GM21786 (cell line): ENCODE measurements at regions not wholly inside any gene's neighbourhood (a gene's known extent, or its start where the extent isn't known, plus 50 kb on each side); places are given as distances from the start of the nearest gene placed in this dataset.
"Not testable (repeated sequence)": the region's sequence is repeated elsewhere in the genome, so short reads cannot be mapped to it uniquely, and the experiment has no call there.

Experiments used
- ATAC-seq: cut with Tn5 transposase; IDR thresholded peaks from one replicate; pipeline ENCODE4 v1.9.1; 2021; ENCODE audit not compliant: unreplicated experiment

GRCh38 chrX:22758807-22759481, 240.8 kb upstream of the DDX53 start:
- peak; percentile 87 for ATAC-seq

- no peak for ATAC-seq
Measured at GRCh38 chrX:22760513-22761057, 239.2 kb upstream of the DDX53 start.

DNA sequence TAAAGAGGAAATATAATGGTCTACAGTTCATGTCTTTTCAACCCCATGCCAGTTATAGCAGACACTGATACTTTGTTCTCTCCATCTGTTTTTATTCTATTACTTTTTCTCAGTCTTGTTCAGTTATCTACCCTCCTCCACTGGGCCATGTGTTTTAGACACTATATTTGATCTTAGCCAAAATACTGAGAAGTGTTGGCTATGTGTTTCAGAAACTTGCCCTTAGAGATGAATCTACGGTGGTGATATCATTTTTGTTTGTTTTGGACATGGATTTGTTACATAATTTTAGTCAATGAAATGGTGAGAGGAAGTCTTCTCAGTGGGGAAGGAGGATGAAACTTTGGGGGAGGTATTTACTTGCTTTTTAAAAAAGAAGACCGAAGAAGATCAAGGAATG, 211.5 kb upstream of the DDX53 start:
- no peak for ATAC-seq

DNA sequence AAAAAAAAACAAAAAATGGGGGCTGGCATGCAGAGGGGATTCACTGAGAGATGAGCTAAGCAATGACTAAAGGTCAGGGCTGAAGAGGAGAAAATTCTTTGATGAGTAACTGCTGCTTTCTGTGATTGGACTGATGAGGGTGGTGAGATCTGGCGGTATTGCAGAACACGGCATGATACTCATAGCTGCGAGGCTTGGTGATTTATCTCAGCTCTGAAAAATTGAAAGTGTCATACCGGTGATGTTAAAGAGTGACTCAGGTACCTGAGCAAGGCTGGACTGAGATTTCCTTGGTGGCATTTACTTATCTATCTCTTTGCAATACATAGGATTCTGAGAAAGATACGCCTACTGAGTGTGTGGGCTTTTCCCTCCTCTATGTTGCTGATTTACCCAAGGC, 204.1 kb upstream of the DDX53 start:
- ATAC-seq: no peak

DNA sequence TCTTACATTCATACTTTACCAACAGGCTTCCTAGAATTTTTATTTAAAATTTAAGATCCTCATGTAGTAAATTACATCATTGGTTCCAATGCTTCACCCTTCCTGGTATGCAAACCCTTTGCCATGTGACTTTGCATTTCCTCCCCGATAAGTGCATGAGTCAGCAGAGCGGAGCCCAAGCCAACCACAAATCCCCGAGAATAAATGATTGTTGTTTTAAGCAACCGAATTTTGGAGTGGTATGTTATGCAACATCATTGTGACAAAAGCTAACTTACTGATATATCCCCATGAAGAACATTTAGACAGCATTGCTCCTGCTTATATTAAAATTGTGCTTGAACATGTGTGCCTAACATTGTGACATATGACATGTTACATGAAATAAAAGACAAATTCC, 199.4 kb upstream of the DDX53 start:
- no peak for ATAC-seq

DNA sequence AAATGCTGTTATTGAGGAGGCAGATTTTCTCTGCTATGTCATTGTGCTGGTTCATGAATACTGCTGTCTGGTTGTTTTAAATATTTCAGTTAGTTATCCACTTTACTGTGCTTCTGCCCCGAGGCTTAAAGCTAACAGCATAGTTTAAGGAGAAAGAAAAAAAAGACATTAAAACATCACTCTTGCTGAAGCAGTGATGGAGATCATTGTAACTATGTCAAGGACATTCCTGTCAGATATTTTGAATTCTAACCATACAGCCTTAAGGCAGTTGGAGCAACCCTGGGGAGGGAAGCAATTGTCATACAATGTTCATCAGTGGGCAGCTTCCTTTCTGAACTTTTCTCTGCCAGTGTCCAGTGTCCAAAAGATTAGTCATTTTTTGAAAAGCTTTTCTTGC, 199.0 kb upstream of the DDX53 start:
- ATAC-seq: no peak

DNA sequence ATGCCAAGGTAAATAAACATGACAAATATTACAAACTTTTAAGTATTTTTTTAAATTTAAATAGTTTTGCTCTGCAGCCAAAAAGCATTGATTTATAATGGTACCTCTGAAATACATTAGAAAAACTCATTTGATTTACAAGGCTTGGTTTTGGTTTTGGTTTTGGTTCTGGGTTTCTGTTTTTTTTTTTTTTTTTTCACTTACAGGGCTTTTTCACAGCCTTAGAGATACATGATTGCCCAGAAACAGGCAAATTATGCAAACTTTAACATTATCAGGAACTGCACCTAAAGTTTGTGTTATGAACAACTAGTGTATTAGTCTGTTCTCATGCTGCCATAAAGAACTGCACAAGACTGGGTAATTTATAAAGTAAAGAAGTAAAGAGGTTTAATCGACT, 196.4 kb upstream of the DDX53 start:
- peak; percentile 46 for ATAC-seq

DNA sequence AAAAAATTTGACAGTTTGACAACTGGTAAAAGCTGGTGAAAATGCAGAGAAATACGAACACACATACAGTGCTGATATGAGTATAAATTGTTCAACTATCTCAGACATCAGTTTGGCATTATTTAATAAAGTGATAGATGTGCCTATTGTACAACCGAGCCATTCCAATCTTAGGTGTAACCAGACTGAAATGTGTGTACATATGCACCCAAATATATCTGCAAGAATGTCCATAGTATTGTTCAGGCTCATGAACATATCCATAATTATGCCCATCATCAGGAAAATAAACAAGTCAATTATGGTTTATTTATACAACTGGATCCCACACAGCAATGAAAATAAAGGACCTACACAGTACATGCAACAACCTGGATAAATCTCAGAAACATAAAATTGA, 188.9 kb upstream of the DDX53 start:
- ATAC-seq: no peak

DNA sequence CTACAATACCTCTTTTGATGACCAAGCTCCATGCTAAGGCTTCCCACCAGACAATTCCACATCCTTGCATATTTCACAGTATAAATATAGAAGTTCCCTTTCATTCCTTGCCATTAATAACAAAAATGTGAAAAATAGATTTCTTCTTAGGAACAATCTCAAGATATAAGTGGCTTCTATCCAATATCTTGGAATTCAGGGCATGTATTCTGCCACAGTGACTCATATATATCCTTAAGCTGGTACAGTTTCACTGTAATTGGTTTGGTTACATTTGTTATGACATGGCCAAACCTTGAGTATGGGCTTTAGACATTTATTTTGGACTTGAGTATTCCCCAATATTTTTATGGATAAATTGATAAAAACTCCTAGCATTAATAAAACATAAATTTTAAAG, 181.7 kb upstream of the DDX53 start:
- no peak for ATAC-seq

DNA sequence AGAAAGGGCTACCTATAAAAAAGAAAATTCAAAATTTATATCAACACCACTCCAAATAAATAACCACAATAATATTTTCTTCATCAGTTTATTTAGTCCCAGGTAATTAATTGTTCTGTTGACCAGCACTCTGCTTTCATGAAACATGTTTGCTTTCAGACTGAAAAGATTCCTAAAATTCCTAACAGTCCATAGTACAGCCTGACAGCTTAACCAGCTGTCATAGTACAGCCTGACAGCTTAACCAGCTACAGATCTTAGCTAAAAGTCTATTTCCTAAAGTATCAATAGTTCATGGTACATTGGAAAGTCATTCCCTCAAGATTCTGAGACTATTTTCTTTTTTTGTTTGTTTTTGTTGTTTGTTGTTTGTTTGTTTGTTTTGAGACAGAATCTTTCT, 144.1 kb upstream of the DDX53 start:
- ATAC-seq: no peak

DNA sequence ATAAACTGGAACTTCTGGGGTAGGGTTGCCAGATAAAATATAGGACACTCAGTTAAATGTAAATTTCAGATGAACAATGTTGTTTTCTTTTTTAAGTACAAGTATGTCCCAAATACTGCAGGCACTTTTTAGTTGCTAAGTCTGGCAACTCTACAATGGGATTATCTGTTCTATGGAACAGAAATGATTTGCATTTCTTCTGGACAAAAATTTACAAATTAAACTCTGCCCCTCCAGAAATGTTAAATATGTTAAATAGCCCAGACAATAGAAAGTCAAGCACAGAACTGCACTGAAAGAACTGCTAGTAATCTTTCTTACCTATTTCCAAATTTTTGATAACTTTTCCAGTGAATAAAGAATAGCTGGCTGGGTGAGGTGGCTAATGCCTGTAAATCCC, 140.1 kb upstream of the DDX53 start:
- ATAC-seq: no peak

GRCh38 chrX:22866801-22867200, 133.0 kb upstream of the DDX53 start:
- not testable (repeated sequence) for ATAC-seq

DNA sequence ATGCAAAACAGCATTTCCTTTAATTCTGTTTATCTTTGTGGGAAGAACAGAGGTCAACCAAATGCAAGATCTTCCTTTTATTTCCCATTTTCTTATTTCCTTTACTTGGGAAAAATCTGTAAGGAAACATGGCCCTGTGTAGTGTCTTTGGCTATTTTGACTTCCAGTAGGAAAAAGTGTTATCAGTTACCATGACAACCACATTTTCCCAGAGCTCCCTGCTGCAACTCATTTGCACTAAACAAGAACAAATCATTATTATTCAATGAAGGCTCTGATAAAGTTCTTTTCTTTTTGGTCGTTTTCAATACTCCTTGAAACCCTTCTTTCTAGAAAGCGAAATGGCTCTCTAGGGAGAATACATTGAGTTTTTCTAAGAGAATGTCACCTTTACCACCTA, 117.2 kb upstream of the DDX53 start:
- ATAC-seq: no peak

DNA sequence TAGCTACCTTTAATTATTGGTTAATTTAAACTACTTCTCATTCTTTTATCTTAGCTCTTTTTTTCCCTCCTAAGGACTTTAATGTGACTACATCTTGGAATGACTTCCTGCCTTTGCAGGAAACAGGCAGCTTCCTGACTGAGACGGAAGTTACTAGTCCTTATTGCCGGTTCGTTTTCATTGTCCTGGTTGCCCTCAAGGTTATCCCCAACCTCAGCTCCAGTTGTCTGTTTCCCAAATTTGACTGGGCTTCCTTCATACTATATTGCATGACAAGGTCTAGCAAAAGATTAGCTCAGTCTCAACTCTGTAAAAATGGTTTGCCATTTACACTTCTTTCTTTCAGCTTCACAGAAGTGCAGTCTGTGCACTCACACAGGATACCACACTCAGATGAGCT, 109.9 kb upstream of the DDX53 start:
- no peak for ATAC-seq

GRCh38 chrX:22912616-22913015, 87.1 kb upstream of the DDX53 start:
- ATAC-seq: no peak

DNA sequence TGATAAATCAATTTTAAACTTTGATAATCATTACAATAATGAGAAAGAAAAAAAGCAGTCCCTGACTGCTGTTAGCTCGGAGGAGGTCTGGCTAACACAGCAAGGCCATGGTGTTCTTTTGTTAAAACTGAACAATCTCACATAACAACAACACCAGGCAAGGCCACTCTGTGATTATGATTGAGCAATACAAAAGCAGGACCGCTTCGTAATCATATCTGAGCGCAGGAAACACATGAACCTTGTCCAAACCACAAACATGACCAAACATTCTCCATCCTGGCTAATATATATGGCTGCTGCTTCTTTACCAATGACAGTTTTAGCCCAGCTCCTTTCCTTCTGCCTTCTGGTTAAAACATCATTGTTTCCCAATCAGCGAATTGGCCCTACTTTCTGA, 76.8 kb upstream of the DDX53 start:
- ATAC-seq: no peak

DNA sequence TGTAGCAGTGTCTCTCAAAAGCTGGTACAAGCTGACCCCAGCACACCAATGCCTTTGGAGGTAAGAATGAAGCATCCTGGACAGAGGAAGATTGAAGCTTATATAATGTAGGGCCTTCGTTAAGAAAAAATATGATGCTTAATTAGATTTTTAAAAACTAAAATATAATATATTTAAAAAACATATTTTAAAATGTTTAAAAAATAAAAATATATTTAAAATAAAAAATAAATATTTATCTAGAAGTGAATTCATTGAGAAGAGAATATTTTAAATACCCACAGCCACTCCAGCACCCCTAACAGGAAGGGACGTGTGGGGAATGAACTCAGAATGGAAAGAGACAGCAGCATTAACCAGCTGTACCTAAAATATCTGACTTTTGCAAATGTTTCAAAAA, 65.1 kb upstream of the DDX53 start:
- ATAC-seq: no peak

GRCh38 chrX:22944945-22945344, 54.8 kb upstream of the DDX53 start:
- no peak for ATAC-seq
